ENCODE measurements at regions not wholly inside any gene's neighbourhood (a gene's known extent, or its start where the extent isn't known, plus 50 kb on each side); places are given as distances from the start of the nearest gene placed in this dataset.
"Not testable (repeated sequence)": the region's sequence is repeated elsewhere in the genome, so short reads cannot be mapped to it uniquely, and the experiment has no call there.

DNA sequence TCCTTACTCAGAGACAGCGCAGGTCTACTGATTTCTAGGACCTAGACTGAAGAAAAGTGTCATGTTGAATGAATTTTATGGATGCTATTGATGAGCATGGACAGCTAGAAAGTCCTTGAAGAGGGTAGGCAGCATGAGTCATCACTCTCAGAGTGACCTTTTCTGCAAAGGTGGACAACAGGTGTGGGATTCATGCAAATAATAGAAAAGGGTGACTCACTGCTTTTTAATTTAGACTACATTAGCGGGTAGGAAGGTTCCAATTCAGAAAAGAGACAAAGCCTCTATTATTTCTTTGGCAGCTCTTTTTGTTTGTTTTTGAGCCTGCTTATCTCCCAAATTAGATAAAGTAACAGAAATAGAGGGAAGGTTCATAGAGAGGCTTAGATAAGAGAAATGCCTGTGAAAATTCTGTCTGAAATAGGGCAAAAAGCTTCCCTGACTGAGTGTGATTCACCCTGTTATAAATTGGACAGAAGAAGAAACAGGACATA, 191.4 kb downstream of the TENT5A start:
- DNase-seq = no peak

DNA sequence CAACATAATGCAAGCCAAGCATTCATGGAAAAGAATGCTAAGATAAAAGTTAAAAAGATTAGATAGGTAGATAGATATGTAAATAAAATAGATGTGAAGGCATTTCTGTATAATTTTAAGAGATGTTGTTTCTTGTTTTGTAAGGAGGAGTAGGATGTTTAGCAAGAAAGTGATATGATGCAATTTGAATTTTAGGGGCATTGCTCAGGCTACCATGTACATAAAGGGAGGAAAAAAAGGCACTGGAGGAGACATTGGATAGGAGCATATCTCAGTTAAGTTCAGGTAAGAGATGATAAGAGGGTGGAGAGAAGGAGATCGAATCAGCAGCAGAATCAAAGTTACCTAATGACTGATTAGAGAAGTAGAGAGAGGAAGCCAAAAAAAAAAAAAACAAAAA, 194.7 kb downstream of the TENT5A start:
- DNase-seq = no peak

DNA sequence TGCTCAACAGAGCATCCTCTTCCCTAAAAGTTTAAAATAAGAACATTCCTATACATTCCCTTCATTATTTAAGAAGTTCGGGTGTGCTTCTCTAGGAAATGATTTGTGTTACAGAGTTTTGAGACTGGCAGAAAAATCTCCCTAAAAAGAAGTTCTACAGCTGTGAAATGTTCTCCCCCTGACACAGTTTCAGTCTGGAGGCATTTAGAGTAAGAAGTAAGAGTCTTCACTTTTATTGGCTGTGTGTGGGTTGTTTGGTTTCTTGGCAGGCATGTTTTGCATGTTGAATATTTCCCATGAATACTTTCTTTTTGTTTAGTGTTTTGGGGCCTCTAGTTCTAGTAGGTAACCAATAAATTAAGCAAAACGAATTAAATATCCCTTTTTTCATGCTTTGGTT, 195.9 kb downstream of the TENT5A start:
- peak; percentile 32 for DNase-seq

- DNase-seq = peak; percentile 44
Observed at GRCh38 chr6:81553216-81553615, 199.3 kb downstream of the TENT5A start.

- DNase-seq = no peak
Observed at GRCh38 chr6:81552644-81553043, 199.8 kb downstream of the TENT5A start.

DNA sequence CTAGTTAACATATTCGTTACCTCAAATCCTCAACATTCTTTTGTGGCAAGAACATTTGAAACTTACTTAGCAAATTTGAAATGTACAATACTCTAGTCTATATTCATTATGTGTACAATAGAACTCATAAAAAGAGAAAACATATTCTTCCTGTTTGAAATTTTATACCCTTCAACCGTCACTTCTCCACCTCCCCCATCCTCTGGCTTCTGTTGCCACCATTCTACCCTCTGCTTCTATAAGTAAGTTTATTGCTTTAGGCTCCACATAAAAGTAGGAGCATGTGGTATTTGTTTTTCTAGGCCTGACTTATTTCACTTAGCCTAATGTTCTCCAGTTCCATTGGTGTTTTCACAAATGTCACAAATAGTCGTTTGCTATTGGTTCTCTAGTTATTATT, 205.3 kb downstream of the TENT5A start:
- no peak for DNase-seq

DNA sequence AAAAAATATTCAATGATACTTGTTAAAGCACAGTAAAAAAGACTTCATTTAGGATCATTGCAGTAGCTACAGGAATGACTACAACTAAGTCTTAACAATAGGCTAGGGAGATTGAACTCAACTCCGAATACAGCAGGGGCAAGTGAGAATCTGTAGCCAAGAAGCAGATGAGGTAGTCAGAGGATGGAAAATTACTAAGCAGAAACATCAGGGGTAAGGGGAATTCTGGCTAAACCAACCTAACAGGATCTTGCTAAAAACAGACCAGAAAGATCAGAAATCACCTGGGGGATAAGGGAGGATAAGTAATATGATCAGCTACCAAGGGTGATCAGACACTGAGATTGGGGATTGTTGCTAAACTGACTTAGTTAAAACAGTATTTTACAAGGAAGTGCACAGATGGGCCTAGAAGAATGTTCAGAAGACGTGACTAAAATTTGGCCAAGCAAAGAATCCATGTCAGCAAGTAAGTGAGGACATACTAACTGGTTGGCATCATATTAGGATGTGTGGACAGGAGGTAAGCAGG, 217.5 kb downstream of the TENT5A start:
- DNase-seq = no peak

GRCh38 chr6:81531869-81532561, 220.5 kb downstream of the TENT5A start:
- DNase-seq = no peak

- DNase-seq = no peak
Observed at GRCh38 chr6:81517455-81517854, 235.0 kb downstream of the TENT5A start.

- peak; percentile 69 for DNase-seq
Observed at GRCh38 chr6:81515562-81516453, 236.7 kb downstream of the TENT5A start.

DNA sequence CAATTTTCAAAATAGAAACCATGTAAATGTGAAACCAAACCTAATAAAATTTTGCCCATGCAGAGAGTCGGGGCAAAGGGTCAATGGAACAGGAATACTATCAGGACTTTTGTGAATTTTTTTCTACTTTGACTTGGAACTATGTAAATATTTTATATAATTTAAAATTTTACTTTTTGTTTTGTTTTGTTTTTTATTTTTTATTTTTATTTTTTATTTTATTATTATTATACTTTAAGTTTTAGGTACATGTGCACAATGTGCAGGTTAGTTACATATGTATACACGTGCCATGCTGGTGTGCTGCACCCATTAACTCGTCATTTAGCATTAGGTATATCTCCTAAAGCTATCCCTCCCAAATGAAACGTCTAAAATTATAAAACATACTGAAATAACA, 238.3 kb downstream of the TENT5A start:
- not testable (repeated sequence) for DNase-seq

- DNase-seq = no peak
Observed at GRCh38 chr6:81511423-81511822, 241.1 kb downstream of the TENT5A start.

GRCh38 chr6:81495999-81496398, 256.5 kb downstream of the TENT5A start:
- DNase-seq = no peak

DNA sequence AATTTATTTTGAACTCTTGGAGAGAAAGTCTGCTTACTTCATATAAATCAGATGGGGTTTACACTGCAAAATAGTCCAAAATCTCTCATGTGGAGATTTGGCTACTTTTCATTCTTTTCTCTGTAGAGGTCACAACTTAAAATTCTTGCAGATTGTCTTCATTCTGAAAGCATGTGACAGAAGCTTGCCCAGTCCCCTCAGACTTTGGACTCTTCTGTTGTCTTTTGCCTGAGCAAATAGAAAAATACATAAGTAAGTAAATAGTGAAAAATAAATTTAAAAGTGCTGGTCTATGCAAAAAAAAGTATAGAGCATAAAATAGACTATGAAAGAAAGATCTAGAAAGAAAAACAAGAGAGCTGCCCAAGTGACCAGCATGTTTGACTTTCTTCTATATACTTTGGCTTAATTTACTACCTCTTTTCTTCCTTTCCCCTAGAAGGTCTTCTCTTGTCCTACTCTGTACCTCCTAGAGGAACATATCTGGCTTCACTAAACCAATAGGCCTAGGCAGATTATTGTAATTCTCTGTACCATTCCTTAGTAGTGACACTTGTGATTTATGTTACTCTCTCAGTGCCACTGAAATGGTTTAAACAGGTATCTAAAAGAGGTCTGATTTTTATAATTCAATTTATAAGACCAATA, 260.9 kb downstream of the TENT5A start:
- no peak for DNase-seq

DNA sequence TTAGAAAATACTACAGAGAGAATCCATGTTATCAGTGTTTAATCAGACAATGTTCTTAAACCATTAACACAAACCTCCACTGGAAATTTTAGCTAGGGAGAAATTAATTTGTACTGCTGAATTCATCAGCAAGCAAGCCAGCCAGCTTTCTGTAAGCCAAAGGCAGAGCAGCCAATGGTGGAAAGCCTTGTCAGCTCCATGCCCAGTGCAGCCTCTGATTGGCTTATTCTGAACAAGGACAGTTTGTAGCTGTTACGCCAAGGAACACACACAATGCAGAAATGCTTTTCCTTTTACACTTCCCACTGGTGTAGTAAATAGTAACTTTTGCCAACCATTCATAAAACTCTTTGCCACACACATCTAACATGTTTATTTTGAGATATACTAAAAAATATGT, 265.0 kb downstream of the TENT5A start:
- no peak for DNase-seq

DNA sequence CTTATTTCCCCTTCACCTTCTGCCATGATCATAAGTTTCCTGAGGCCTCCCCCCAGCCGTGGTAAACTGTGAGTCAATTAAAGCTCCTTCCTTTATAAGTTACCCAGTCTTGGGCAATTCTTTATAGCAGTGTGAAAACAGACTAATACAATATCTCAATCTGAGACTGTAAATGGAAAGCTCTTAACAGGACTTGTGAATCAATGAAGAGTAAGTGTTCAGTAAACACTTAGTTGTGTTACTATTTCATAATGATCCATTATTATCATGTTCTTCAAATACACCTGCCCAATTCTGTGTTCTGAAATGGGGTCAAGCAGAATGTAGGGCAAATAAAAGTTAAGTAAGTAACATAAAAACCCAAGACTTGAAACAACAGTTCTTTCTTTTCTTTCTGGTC, 266.2 kb downstream of the TENT5A start:
- DNase-seq = no peak

GRCh38 chr6:81485395-81485794, 267.1 kb downstream of the TENT5A start:
- DNase-seq = no peak

DNA sequence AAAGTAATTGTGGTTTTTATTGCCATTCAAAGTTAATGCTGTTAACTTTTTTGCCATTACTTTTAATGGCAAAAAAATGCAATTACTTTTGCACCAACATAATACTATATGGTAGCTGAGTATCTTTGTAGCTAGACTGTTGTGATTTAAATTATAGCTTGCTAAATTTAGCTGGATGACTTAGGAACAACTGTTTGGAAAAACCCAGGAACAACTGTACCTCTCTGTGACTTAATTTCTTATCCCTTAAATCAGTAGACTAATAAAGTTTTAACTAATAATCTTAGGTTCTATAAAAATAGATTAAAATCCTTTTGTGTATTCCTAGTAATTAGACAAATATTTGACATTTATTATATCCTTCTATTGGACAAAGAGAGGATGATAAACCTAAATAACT, 268.2 kb downstream of the TENT5A start:
- DNase-seq = no peak

GRCh38 chr6:81480139-81480538, 272.3 kb downstream of the TENT5A start:
- DNase-seq = peak; percentile 8

DNA sequence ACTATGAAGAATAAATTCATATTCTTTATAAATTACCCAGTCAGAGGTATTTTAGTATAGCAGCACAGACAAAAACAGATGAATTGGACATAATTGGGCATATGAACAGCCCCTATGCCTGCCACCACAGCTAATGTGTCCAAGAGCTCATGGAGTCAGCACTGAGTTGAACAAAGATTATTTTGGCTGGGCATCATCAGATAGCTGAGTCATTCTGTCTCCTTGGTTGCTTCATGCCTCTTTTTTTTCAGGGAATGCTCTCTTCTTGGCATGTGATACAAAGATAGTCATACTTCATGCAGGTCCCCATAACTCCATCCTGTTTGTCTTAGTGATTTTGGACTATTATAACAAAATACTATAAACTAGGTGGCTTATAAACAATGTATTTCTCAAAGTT, 275.6 kb downstream of the TENT5A start:
- peak; percentile 57 for DNase-seq

DNA sequence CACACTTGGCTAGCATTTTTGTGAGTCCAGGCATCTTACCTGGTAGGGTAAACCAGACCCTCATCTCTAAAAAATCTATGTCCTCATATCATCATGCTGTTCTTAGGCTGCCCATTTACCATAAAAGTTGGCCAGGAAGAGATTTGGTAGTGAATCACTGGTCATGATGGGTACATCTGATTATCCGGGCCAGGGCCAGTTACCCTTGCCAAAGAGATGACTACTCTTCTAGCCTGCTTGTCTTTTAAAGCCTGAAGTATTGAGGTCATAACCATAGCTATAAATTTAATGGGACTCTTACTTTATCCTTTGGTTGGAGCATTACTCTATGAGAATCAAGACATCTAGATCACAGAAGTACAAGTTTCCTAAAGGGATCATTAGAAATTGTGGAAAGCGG, 276.8 kb downstream of the TENT5A start:
- no peak for DNase-seq

DNA sequence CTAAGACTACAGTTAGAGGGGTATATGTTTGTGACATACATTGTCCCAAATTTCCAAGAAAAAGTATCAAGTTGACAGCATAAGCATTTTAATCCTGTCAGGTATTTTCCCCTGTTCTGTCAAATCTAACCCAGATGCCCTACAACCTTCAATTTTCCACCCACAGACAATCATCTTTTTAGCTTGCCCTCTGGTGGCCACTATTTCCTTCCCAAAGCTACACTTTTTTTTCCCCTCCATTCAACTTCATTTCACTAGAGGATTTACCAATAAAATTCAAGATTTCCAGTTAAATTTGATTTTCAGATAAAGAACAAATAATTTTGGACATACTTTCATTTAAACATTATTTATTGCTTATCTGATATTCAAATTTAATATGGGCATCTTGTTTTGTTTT, 286.6 kb downstream of the TENT5A start:
- peak; percentile 28 for DNase-seq

GRCh38 chr6:81456416-81456815, 296.1 kb downstream of the TENT5A start:
- peak; percentile 15 for DNase-seq
